HCT116 (cell line): ENCODE measurements at regions not wholly inside any gene's neighbourhood (a gene's known extent, or its start where the extent isn't known, plus 50 kb on each side); places are given as distances from the start of the nearest gene placed in this dataset.

Experiments
- CEBPB ChIP-seq: IDR thresholded peaks from 2 replicates; pipeline ENCODE4 v1.6.1; 2012; ENCODE audit warnings: low read depth
- CTCF ChIP-seq, 3 experiments: fragments of 200-600 bp in 1 of 3; sonication (generic) in 1 of 3; IDR thresholded peaks in 2 of 3; conservative IDR thresholded peaks in 1 of 3; 2 replicates each; pipeline ENCODE4 v1.5.1; 2012 to 2017; ENCODE audit warnings: low read depth in 2 of 3, low read length in 2 of 3, antibody characterized with exemption in 1 of 3, borderline replicate concordance in 1 of 3, control low read depth in 1 of 3, mild to moderate bottlenecking in 1 of 3, mixed read lengths in 1 of 3, mixed run types in 1 of 3, moderate library complexity in 1 of 3; ENCODE audit not compliant: insufficient read depth in 1 of 3
- EZH2 ChIP-seq: fragments of 200-600 bp; sonication (generic); IDR thresholded peaks from 2 replicates; pipeline ENCODE4 v1.6.1; 2017; ENCODE audit warnings: antibody characterized with exemption, mixed run types
- TCF7L2 ChIP-seq: IDR thresholded peaks from 2 replicates; pipeline ENCODE4 v1.7.0; 2011; ENCODE audit warnings: borderline replicate concordance, inconsistent platforms; ENCODE audit not compliant: insufficient read depth, insufficient read length; ENCODE audit errors: extremely low read depth

- TF ChIP-seq TCF7L2 (no peak), EZH2 (no peak), CTCF (IDR thresholded peaks at IDR 0.05 in 2 of 3, conservative IDR thresholded peaks at IDR 0.05 in 1 of 3; ENCODE audit: borderline replicate concordance in 1 of 3, insufficient read depth in 1 of 3, low read depth in 2 of 3, low read length in 2 of 3) (no peak), CEBPB (no peak)
Measured at GRCh38 chr21:17231771-17232170, 281.1 kb upstream of the CXADR start.
